LNCAP (cell line): ENCODE measurements at regions not wholly inside any gene's neighbourhood (a gene's known extent, or its start where the extent isn't known, plus 50 kb on each side); places are given as distances from the start of the nearest gene placed in this dataset.

ENCODE experiments used
- CTCF ChIP-seq: fragments of 450-650 bp; IDR thresholded peaks from 2 replicates; pipeline ENCODE4 v1.5.1; 2017; ENCODE audit warnings: mild to moderate bottlenecking

- TF ChIP-seq CTCF: no peak
Observed at GRCh38 chr1:106396020-106396419, 660.5 kb upstream of the PRMT6 start.

GRCh38 chr1:106398391-106398790 lies 658.1 kb upstream of the PRMT6 start:
- no peak for TF ChIP-seq CTCF

- no peak for TF ChIP-seq CTCF
Observed at GRCh38 chr1:106406114-106406513, 650.4 kb upstream of the PRMT6 start.

GRCh38 chr1:106435269-106435668 lies 621.2 kb upstream of the PRMT6 start:
- TF ChIP-seq CTCF: no peak

GRCh38 chr1:106439475-106439874 lies 617.0 kb upstream of the PRMT6 start:
- TF ChIP-seq CTCF: no peak

- no peak for TF ChIP-seq CTCF
Observed at GRCh38 chr1:106447466-106447865, 609.0 kb upstream of the PRMT6 start.

GRCh38 chr1:106456832-106457231 lies 599.6 kb upstream of the PRMT6 start:
- TF ChIP-seq CTCF: no peak

GRCh38 chr1:106457368-106457767 lies 599.1 kb upstream of the PRMT6 start:
- TF ChIP-seq CTCF: no peak
